ENCODE measurements at regions not wholly inside any gene's neighbourhood (a gene's known extent, or its start where the extent isn't known, plus 50 kb on each side); places are given as distances from the start of the nearest gene placed in this dataset.

DNA sequence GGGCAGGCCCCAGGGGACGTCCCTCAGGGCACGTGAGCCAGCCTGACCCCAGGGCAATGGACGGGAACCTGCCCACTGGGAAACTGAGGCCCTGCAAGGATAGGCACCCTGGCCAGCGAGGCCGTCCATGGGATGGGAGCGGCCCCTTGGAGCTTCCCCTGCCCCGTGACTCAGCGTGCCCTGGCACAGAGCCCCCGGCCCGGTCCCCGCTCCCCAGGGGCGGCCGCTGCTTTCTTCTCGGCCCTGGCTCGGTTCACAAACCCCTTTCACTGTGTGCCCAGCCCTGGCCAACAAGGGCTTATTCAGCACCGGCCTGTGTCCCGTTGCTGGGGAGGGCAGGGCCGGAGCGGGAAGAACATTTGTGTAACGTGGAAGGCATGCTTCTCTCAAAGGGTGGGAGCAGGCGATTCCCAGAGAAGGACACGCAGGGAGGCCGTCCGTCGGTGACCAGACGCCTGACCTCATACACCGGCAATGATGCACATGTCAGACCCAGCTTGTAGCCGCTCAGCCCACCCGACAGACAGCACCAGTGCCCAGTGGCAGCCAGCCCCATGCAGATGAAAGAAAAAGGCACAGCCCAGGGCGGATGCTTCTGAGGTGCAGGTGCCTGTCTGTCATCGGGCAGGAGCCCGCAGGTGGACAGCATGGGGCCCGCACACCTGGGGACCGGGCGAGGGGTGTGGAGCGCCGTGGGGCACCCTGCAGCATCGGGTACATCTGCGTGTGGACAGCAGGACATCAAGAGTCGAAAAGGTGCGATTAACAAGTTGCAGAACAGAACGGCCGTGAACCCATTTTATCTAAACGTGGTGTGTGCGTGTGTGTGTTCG is 94.5 kb downstream of the PDGFA start:
- Histone ChIP-seq H3K4me1 (ENCODE audit: control insufficient read depth, insufficient read depth, low read length, poor library complexity, severe bottlenecking) (no peaks in the 10 kb centered on the region), H3K27ac (ENCODE audit: insufficient read depth, low read length, poor library complexity, severe bottlenecking) (no peak overlapping the region), H3K36me3 (ENCODE audit: control insufficient read depth, insufficient read depth, low read length) (no peaks in the 10 kb centered on the region), H3K4me3 (ENCODE audit: low read depth, low read length) (no peak overlapping the region), H3K9me3 (ENCODE audit: control insufficient read depth in 2 of 2, low read length in 2 of 2) (no peaks in the 10 kb centered on the region), H3K27me3 (ENCODE audit: control insufficient read depth, insufficient read depth, low read length) (no peaks in the 10 kb centered on the region)
- H3K9me3 Mint-ChIP-seq = no peaks in the 10 kb centered on the region
- no peak overlapping the region for H3K27ac Mint-ChIP-seq
- no peaks in the 10 kb centered on the region for H3K36me3 Mint-ChIP-seq
- no peak overlapping the region for H3K4me3 Mint-ChIP-seq
- H3K27me3 Mint-ChIP-seq = no peaks in the 10 kb centered on the region
- ATAC-seq (ENCODE audit: low read depth in 2 of 2) (no peak), DNase-seq (no peak)
- no peaks in the 10 kb centered on the region for H3K4me1 Mint-ChIP-seq

DNA sequence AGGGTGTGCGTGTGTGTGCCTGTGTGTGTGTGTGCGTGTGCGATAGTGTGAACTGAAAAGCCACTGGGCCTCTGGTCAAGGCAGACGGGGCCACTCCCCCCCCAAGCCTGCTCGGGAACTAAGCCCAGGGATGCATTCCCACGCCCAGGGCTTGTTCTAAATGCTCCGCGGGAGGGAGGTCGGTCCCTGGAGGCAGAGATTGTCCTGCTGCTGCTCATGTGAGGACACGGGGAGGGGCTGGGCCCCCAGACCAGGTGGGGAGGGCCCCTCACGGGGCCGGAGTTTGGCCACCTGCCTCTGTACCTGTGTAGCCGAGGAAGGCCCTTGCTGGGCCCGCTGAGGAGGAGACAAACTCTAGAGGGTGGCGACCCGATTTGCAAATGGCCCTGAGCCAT is 93.9 kb downstream of the PDGFA start:
- Histone ChIP-seq H3K27ac (ENCODE audit: insufficient read depth, low read length, poor library complexity, severe bottlenecking) (no peak overlapping the region), H3K4me3 (ENCODE audit: low read depth, low read length) (no peak overlapping the region), H3K4me1 (ENCODE audit: control insufficient read depth, insufficient read depth, low read length, poor library complexity, severe bottlenecking) (no peaks in the 10 kb centered on the region), H3K27me3 (ENCODE audit: control insufficient read depth, insufficient read depth, low read length) (no peaks in the 10 kb centered on the region), H3K9me3 (ENCODE audit: control insufficient read depth in 2 of 2, low read length in 2 of 2) (no peaks in the 10 kb centered on the region), H3K36me3 (ENCODE audit: control insufficient read depth, insufficient read depth, low read length) (no peaks in the 10 kb centered on the region)
- DNase-seq (no peak), ATAC-seq (ENCODE audit: low read depth in 2 of 2) (no peak)
- no peak overlapping the region for H3K27ac Mint-ChIP-seq
- H3K4me1 Mint-ChIP-seq = no peaks in the 10 kb centered on the region
- H3K36me3 Mint-ChIP-seq = no peaks in the 10 kb centered on the region
- no peaks in the 10 kb centered on the region for H3K9me3 Mint-ChIP-seq
- H3K4me3 Mint-ChIP-seq = no peak overlapping the region
- H3K27me3 Mint-ChIP-seq = no peaks in the 10 kb centered on the region

DNA sequence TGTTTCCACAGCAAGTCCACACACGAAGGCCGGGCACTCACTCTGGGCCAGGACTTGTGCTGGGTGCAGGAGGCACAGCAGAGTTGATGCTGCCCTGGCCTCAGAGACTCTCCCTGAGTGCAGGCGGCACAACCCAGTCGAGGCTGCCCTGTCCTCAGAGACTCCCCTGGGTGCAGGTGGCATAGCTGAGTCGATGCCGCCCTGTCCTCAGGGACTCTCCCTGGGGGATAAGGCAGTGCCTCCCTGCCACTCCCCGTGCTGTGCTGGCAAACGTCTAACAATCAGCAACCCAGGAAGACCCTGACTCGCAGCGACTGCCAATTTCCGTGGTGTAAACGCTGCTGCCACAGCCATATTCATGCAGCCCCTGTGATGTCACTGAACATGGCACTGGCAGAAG is 93.1 kb downstream of the PDGFA start:
- H3K9me3 Mint-ChIP-seq = no peaks in the 10 kb centered on the region

DNA sequence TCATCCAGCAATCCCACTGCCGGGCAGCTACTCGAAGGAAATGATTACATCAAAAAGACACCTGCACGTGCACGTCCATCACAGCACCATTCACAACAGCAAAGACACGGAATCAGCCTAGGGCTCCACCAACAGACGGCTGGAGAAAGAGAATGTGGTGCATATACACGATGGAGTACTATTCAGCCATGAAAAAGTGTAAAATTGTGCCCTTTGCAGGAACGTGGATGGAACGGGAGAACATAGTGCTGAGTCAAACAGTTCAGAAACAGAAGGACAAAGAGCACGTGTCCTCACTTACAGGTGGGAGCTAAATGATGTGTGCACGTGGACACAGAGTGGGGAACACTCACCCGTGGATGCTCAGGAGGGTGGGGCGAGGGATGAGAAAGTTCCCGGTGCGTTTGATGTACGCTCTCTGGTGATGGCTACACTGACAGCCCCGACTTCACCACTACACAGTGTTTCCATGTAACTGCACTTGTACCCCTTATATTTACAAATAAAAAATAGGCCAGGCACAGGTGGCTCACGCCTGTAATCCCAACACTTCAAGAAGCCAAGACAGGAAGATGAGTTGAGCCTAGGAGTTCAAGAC is 92.0 kb downstream of the PDGFA start:
- H3K27ac ChIP-seq (ENCODE audit: insufficient read depth, low read length, poor library complexity, severe bottlenecking) = no peak overlapping the region
- H3K4me1 ChIP-seq (ENCODE audit: control insufficient read depth, insufficient read depth, low read length, poor library complexity, severe bottlenecking) = no peaks in the 10 kb centered on the region
- DNase-seq (no peak), ATAC-seq (ENCODE audit: low read depth in 2 of 2) (no peak)
- H3K27me3 ChIP-seq (ENCODE audit: control insufficient read depth, insufficient read depth, low read length) = no peaks in the 10 kb centered on the region
- H3K4me3 Mint-ChIP-seq = no peak overlapping the region
- no peaks in the 10 kb centered on the region for H3K27me3 Mint-ChIP-seq
- H3K36me3 ChIP-seq (ENCODE audit: control insufficient read depth, insufficient read depth, low read length) = no peaks in the 10 kb centered on the region
- H3K27ac Mint-ChIP-seq = no peak overlapping the region
- H3K36me3 Mint-ChIP-seq = no peaks in the 10 kb centered on the region
- H3K4me1 Mint-ChIP-seq = no peaks in the 10 kb centered on the region
- no peak overlapping the region for H3K4me3 ChIP-seq (ENCODE audit: low read depth, low read length)
- H3K9me3 Mint-ChIP-seq = no peaks in the 10 kb centered on the region
- no peaks in the 10 kb centered on the region for H3K9me3 ChIP-seq (ENCODE audit: control insufficient read depth in 2 of 2, low read length in 2 of 2)

More for the DNA sequence above, 93.1 kb downstream of the PDGFA start:
- Histone ChIP-seq H3K27ac (ENCODE audit: insufficient read depth, low read length, poor library complexity, severe bottlenecking) (no peak overlapping the region), H3K27me3 (ENCODE audit: control insufficient read depth, insufficient read depth, low read length) (no peaks in the 10 kb centered on the region), H3K9me3 (ENCODE audit: control insufficient read depth in 2 of 2, low read length in 2 of 2) (no peaks in the 10 kb centered on the region), H3K4me3 (ENCODE audit: low read depth, low read length) (no peak overlapping the region), H3K36me3 (ENCODE audit: control insufficient read depth, insufficient read depth, low read length) (no peaks in the 10 kb centered on the region), H3K4me1 (ENCODE audit: control insufficient read depth, insufficient read depth, low read length, poor library complexity, severe bottlenecking) (no peaks in the 10 kb centered on the region)
- DNase-seq = no peak
- no peak overlapping the region for H3K4me3 Mint-ChIP-seq
- H3K27me3 Mint-ChIP-seq = no peaks in the 10 kb centered on the region
- no peaks in the 10 kb centered on the region for H3K36me3 Mint-ChIP-seq
- ATAC-seq (ENCODE audit: low read depth in 2 of 2) = no peak
- H3K27ac Mint-ChIP-seq = no peak overlapping the region
- no peaks in the 10 kb centered on the region for H3K4me1 Mint-ChIP-seq

DNA sequence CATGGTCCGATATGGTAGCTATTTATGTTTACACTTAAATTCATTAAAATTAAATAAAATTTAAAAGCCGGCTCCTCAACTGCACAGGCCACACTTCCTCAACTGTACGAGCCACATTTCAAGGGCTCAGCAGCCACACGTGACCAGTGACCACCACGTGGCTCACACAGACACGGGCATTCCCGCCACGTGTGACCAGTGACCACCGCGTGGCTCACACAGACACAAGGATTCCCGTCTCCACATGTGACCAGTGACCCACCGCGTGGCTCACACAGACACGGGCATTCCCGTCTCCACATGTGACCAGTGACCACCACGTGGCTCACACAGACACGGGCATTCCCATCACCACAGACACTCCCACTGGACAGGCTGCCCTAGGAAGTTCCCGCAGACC is 91.3 kb downstream of the PDGFA start:
- Histone ChIP-seq H3K4me3 (ENCODE audit: low read depth, low read length) (no peak overlapping the region), H3K36me3 (ENCODE audit: control insufficient read depth, insufficient read depth, low read length) (no peaks in the 10 kb centered on the region), H3K4me1 (ENCODE audit: control insufficient read depth, insufficient read depth, low read length, poor library complexity, severe bottlenecking) (no peaks in the 10 kb centered on the region), H3K27me3 (ENCODE audit: control insufficient read depth, insufficient read depth, low read length) (no peaks in the 10 kb centered on the region), H3K27ac (ENCODE audit: insufficient read depth, low read length, poor library complexity, severe bottlenecking) (no peak overlapping the region), H3K9me3 (ENCODE audit: control insufficient read depth in 2 of 2, low read length in 2 of 2) (no peaks in the 10 kb centered on the region)
- ATAC-seq (ENCODE audit: low read depth in 2 of 2) (no peak), DNase-seq (no peak)
- Mint-ChIP-seq H3K4me3 (no peak overlapping the region), H3K4me1 (no peaks in the 10 kb centered on the region), H3K9me3 (no peaks in the 10 kb centered on the region), H3K27me3 (no peaks in the 10 kb centered on the region), H3K27ac (no peak overlapping the region), H3K36me3 (no peaks in the 10 kb centered on the region)

DNA sequence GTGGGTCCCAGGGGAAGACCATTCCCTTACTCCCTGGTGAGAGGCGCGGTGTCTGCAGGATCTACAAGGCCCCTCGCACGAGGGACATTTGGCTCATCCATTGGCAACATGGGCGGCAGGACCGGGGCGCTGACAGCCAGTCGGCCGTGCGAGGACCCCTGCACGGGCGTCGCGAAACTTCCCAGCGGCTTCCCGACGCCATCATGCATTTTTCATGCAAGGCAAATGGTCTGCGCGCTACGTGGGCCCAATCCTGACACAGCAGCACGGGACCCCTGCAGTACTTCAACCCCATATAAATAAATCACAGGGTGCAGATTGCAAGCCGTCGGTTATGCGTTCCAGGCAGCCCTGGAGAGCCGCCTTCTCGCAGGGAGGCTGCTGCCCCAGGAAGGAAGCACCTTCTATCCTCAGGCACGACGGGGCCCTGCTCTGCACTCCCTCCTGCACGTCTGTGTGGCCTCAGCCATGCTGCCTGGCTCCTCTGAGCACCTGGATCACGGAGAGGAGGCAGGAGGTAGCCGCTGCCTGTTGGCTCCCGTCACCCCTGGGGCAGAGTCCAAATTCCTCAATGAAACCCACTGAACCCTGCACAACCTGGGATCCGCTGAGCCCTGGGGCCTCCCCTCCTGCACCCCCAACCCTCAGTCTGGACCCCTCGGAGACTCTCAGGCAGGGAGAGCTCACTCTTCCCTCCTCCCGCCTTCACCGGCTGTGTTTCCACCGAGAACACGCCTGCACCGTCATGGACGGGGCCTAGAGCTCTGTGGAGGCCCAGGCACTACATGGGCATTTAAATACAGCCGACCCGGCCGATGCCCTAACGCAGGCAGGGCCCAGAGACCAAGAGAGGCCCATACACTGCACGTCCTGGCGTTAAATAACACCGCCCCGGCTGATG is 90.5 kb downstream of the PDGFA start:
- H3K36me3 Mint-ChIP-seq = no peaks in the 10 kb centered on the region
- H3K27ac ChIP-seq (ENCODE audit: insufficient read depth, low read length, poor library complexity, severe bottlenecking) = no peak overlapping the region
- DNase-seq = no peak
- H3K27me3 Mint-ChIP-seq = no peaks in the 10 kb centered on the region
- no peaks in the 10 kb centered on the region for H3K4me1 Mint-ChIP-seq
- no peaks in the 10 kb centered on the region for H3K4me1 ChIP-seq (ENCODE audit: control insufficient read depth, insufficient read depth, low read length, poor library complexity, severe bottlenecking)
- no peaks in the 10 kb centered on the region for H3K9me3 ChIP-seq (ENCODE audit: control insufficient read depth in 2 of 2, low read length in 2 of 2)
- H3K9me3 Mint-ChIP-seq = no peaks in the 10 kb centered on the region
- H3K27ac Mint-ChIP-seq = no peak overlapping the region
- no peaks in the 10 kb centered on the region for H3K36me3 ChIP-seq (ENCODE audit: control insufficient read depth, insufficient read depth, low read length)
- H3K4me3 Mint-ChIP-seq = no peak overlapping the region
- ATAC-seq (ENCODE audit: low read depth in 2 of 2) = no peak
- H3K4me3 ChIP-seq (ENCODE audit: low read depth, low read length) = no peak overlapping the region
- no peaks in the 10 kb centered on the region for H3K27me3 ChIP-seq (ENCODE audit: control insufficient read depth, insufficient read depth, low read length)

DNA sequence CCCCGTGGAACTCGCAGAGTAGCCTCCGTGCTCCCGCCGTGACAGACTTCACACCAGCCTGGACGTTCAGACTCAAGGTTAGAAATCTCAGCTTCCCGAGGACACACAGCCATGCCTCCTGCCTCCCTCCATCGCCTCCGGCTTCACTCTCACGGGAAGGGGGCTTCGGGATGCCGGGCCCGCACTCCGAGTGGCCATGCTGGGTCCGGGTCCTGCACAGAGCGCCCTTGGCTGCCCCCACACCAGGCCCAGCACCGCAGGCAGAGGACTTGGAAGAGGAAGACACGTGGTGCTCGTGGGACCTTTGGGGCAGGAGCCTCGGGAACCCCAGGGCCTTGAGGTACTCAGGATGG is 89.8 kb downstream of the PDGFA start:
- Histone ChIP-seq H3K4me3 (ENCODE audit: low read depth, low read length) (no peak overlapping the region), H3K4me1 (ENCODE audit: control insufficient read depth, insufficient read depth, low read length, poor library complexity, severe bottlenecking) (no peaks in the 10 kb centered on the region), H3K27ac (ENCODE audit: insufficient read depth, low read length, poor library complexity, severe bottlenecking) (no peak overlapping the region), H3K9me3 (ENCODE audit: control insufficient read depth in 2 of 2, low read length in 2 of 2) (no peaks in the 10 kb centered on the region), H3K27me3 (ENCODE audit: control insufficient read depth, insufficient read depth, low read length) (no peaks in the 10 kb centered on the region), H3K36me3 (ENCODE audit: control insufficient read depth, insufficient read depth, low read length) (no peaks in the 10 kb centered on the region)
- ATAC-seq (ENCODE audit: low read depth in 2 of 2) (no peak), DNase-seq (no peak)
- Mint-ChIP-seq H3K27ac (no peak overlapping the region), H3K27me3 (no peaks in the 10 kb centered on the region), H3K9me3 (no peaks in the 10 kb centered on the region), H3K4me3 (no peak overlapping the region), H3K4me1 (no peaks in the 10 kb centered on the region), H3K36me3 (no peaks in the 10 kb centered on the region)
